Neural crest cell (in vitro differentiated cells): ENCODE measurements at regions not wholly inside any gene's neighbourhood (a gene's known extent, or its start where the extent isn't known, plus 50 kb on each side); places are given as distances from the start of the nearest gene placed in this dataset.

Experiments used
- DNase-seq: peaks from one replicate; pipeline ENCODE4 v3.0.0; 2021; ENCODE audit warnings: low read depth, mixed read lengths, low spot score
- H3K27ac Mint-ChIP-seq: one replicate; pipeline ENCODE4 v1.8.0; 2021; ENCODE audit warnings: mild to moderate bottlenecking, mixed read lengths; ENCODE audit not compliant: unreplicated experiment
- H3K27me3 Mint-ChIP-seq: 2 replicates; pipeline ENCODE4 v1.8.0; 2021; ENCODE audit warnings: low read depth, mild to moderate bottlenecking, mixed read lengths
- H3K36me3 Mint-ChIP-seq: 2 replicates; pipeline ENCODE4 v1.8.0; 2021; ENCODE audit warnings: low read depth, mild to moderate bottlenecking, mixed read lengths
- H3K4me1 Mint-ChIP-seq: 2 replicates; pipeline ENCODE4 v1.8.0; 2021; ENCODE audit warnings: mixed read lengths
- H3K4me3 Mint-ChIP-seq: one replicate; pipeline ENCODE4 v1.8.0; 2021; ENCODE audit warnings: mild to moderate bottlenecking, mixed read lengths
- H3K9me3 Mint-ChIP-seq: 2 replicates; pipeline ENCODE4 v1.8.0; 2021; ENCODE audit warnings: mixed read lengths
- TF ChIP-seq, protein P1 (sequence below): fragments of 200-600 bp; sonication (generic); conservative IDR thresholded peaks from 2 replicates; pipeline ENCODE4 v1.5.0; 2021; ENCODE audit warnings: antibody characterized with exemption, mild to moderate bottlenecking

DNA sequence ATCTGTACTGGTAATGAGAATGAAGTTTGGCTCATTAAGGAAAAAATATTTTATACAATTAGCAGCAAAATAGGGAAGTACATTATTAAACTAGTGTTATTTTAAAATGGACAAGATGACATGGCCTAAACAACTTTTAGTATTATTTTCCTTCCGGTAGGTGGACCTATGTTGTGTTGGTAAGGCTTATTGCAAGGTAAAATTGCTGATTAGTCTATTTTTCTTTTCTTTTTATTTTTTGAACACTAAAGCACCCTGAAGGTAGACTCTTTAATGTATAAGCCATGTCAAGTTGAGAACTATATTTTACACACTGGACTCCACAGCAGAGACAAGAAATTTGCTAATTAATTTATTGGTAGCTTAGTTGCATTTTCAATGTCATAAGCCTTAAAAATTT is 239.5 kb upstream of the POT1 start:
- no peak for DNase-seq
- no peak overlapping the region for H3K4me3 Mint-ChIP-seq
- no peaks in the 10 kb centered on the region for H3K27me3 Mint-ChIP-seq
- H3K27ac Mint-ChIP-seq = no peak overlapping the region
- TF ChIP-seq, protein P1, sequence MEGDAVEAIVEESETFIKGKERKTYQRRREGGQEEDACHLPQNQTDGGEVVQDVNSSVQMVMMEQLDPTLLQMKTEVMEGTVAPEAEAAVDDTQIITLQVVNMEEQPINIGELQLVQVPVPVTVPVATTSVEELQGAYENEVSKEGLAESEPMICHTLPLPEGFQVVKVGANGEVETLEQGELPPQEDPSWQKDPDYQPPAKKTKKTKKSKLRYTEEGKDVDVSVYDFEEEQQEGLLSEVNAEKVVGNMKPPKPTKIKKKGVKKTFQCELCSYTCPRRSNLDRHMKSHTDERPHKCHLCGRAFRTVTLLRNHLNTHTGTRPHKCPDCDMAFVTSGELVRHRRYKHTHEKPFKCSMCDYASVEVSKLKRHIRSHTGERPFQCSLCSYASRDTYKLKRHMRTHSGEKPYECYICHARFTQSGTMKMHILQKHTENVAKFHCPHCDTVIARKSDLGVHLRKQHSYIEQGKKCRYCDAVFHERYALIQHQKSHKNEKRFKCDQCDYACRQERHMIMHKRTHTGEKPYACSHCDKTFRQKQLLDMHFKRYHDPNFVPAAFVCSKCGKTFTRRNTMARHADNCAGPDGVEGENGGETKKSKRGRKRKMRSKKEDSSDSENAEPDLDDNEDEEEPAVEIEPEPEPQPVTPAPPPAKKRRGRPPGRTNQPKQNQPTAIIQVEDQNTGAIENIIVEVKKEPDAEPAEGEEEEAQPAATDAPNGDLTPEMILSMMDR = no peak
- no peaks in the 10 kb centered on the region for H3K4me1 Mint-ChIP-seq
- no peaks in the 10 kb centered on the region for H3K36me3 Mint-ChIP-seq
- H3K9me3 Mint-ChIP-seq = no peaks in the 10 kb centered on the region

DNA sequence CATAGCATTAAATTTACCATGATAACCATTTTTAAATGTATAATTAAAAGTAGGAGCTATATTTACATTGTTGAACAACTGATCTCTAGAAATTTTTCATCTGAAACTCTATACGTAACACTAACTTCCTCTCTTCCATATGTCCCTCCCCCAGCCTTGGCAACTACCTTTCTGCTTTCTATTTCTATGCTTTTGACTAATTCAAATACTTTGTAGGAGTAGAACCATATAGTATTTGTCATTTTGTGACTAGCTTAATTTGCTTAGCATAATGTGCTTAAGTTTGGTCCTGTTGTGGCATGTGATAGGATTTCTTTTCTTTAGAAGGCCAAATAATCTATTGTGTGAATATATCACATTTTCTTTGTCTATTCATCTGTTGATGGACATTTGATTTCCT is 225.3 kb upstream of the POT1 start:
- no peaks in the 10 kb centered on the region for H3K4me1 Mint-ChIP-seq
- H3K9me3 Mint-ChIP-seq = no peaks in the 10 kb centered on the region

GRCh38 chr7:125149151-125149550 is 219.5 kb upstream of the POT1 start:
- TF ChIP-seq, protein P1 = no peak
- no peak for DNase-seq
- Mint-ChIP-seq H3K36me3 (no peaks in the 10 kb centered on the region), H3K4me1 (no peaks in the 10 kb centered on the region), H3K27ac (no peak overlapping the region), H3K27me3 (no peaks in the 10 kb centered on the region), H3K4me3 (no peak overlapping the region), H3K9me3 (no peaks in the 10 kb centered on the region)

More for the DNA sequence above, 225.3 kb upstream of the POT1 start:
- no peaks in the 10 kb centered on the region for H3K27me3 Mint-ChIP-seq
- H3K4me3 Mint-ChIP-seq = no peak overlapping the region
- no peak for DNase-seq
- H3K36me3 Mint-ChIP-seq = no peaks in the 10 kb centered on the region
- TF ChIP-seq, protein P1 = no peak
- H3K27ac Mint-ChIP-seq = no peak overlapping the region

DNA sequence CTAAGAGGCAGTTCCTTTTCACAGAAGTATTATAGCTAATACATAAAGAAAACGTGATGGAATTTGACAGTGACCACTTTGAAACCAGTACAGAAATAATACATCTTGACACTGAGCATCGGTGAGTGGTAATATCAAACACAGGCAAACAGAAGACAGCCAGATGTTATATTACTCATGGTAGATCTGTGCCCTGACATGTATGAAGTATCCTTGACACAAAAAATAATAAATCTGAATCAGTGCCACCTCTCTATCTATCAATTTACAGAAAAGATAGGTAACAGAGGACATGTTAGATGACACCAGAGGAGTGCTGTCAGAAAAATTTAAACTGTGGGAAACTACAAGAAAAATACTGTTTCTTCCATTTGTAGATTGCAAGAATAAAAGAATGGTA is 217.4 kb upstream of the POT1 start:
- no peaks in the 10 kb centered on the region for H3K36me3 Mint-ChIP-seq
- H3K9me3 Mint-ChIP-seq = no peaks in the 10 kb centered on the region
- H3K4me3 Mint-ChIP-seq = no peak overlapping the region
- TF ChIP-seq, protein P1 = no peak
- H3K4me1 Mint-ChIP-seq = no peaks in the 10 kb centered on the region
- no peak overlapping the region for H3K27ac Mint-ChIP-seq
- H3K27me3 Mint-ChIP-seq = no peaks in the 10 kb centered on the region
- DNase-seq = no peak

DNA sequence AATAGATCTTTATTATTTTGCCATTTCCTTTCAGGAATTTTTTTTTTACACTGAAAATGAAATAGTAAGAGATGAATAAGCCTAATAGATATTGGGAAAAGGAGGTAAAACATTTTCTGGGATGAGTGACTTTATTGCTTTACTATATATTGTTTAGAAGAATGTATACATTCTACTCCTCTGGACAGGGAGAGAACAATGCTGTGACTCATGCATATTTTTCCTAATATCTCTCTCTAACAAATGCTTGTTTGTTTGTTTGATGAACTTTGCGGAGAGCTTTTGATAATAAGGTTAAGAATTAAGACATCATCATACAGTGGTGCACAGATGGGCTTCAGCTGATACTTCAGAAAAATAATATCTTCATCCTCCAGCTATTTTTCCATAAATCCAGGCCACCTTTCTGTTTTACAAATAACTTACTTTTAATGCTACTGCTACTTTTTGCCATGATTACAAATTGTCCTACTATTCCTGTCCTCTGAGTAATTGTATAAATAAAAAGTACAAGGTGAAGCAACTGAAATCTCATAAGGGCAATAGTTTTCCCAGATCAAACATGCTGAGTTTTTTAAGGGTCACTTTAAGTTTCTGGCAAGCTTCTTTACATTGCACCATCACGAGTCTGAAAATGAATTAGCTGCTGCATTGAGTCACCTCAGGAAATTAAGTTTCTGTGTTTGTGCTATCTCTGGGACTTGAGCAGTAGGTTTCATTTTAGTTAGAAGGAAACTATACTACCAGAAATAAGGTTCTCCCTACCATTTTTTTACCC is 207.3 kb upstream of the POT1 start:
- Mint-ChIP-seq H3K9me3 (no peaks in the 10 kb centered on the region), H3K4me1 (peaks cover 6% of the 10 kb centered on the region), H3K27me3 (no peaks in the 10 kb centered on the region), H3K27ac (no peak overlapping the region), H3K4me3 (no peak overlapping the region), H3K36me3 (no peaks in the 10 kb centered on the region)
- no peak for DNase-seq
- TF ChIP-seq, protein P1 = no peak
